ENCODE measurements at regions not wholly inside any gene's neighbourhood (a gene's known extent, or its start where the extent isn't known, plus 50 kb on each side); places are given as distances from the start of the nearest gene placed in this dataset.

GRCh38 chr1:193658081-193658480 lies 471.7 kb upstream of the B3GALT2 start:
- no peak overlapping the region for H3K4me2 ChIP-seq (ENCODE audit: low read length)
- H3K9me2 ChIP-seq (ENCODE audit: insufficient read depth): no peaks in the 10 kb centered on the region
- H3K4me1 ChIP-seq (ENCODE audit: control insufficient read depth in 1 of 2, insufficient read depth in 2 of 2, low read length in 2 of 2): no peaks in the 10 kb centered on the region
- no peaks in the 10 kb centered on the region for H4K20me1 ChIP-seq (ENCODE audit: insufficient read depth)
- no peaks in the 10 kb centered on the region for H3K36me3 ChIP-seq (ENCODE audit: control insufficient read depth in 1 of 2, insufficient read depth in 2 of 2, low read length in 2 of 2)
- no peak for TF ChIP-seq EZH2 (IDR thresholded peaks at IDR 0.05)
- H3K27me3 ChIP-seq (ENCODE audit: insufficient read depth, low read length): no peaks in the 10 kb centered on the region
- no peak overlapping the region for H3K9ac ChIP-seq (ENCODE audit: low read length)
- intact Hi-C loops (cut with micrococcal nuclease): no loop called here
- BruUV-seq (replicated peaks): no TSS peak
- no peak overlapping the region for H3K27ac ChIP-seq (ENCODE audit: low read depth, low read length)
- CTCF ChIA-PET: no interaction called here
- no peaks in the 10 kb centered on the region for H3K79me2 ChIP-seq (ENCODE audit: insufficient read depth, low read length)
- H3K4me3 ChIP-seq (replicated peaks in 1 of 2; ENCODE audit: low read depth in 1 of 2, low read length in 2 of 2): no peak overlapping the region
- no peaks in the 10 kb centered on the region for H3K9me3 ChIP-seq (ENCODE audit: control insufficient read depth in 1 of 2, insufficient read depth in 1 of 2, low read depth in 1 of 2, low read length in 2 of 2)
- RAD21 ChIA-PET (ENCODE audit: low non-redundant PET in 1 of 2, low total read pairs in 2 of 2, uncharacterized antibody in 2 of 2, unreplicated experiment in 2 of 2): no interaction called here
- DNase-seq (ENCODE audit: low read depth, low spot score) (no peak), ATAC-seq (no peak)
- no peak overlapping the region for H2AFZ ChIP-seq (ENCODE audit: low read depth, low read length, poor library complexity, severe bottlenecking)
- POLR2A ChIA-PET: no interaction called here

GRCh38 chr1:193657552-193657951 lies 471.1 kb upstream of the B3GALT2 start:
- Histone ChIP-seq H4K20me1 (ENCODE audit: insufficient read depth) (no peaks in the 10 kb centered on the region), H3K4me3 (replicated peaks in 1 of 2; ENCODE audit: low read depth in 1 of 2, low read length in 2 of 2) (no peak overlapping the region), H3K9ac (ENCODE audit: low read length) (no peak overlapping the region), H3K36me3 (ENCODE audit: control insufficient read depth in 1 of 2, insufficient read depth in 2 of 2, low read length in 2 of 2) (no peaks in the 10 kb centered on the region), H3K9me3 (ENCODE audit: control insufficient read depth in 1 of 2, insufficient read depth in 1 of 2, low read depth in 1 of 2, low read length in 2 of 2) (no peaks in the 10 kb centered on the region), H3K27me3 (ENCODE audit: insufficient read depth, low read length) (no peaks in the 10 kb centered on the region), H3K79me2 (ENCODE audit: insufficient read depth, low read length) (no peaks in the 10 kb centered on the region), H3K4me1 (ENCODE audit: control insufficient read depth in 1 of 2, insufficient read depth in 2 of 2, low read length in 2 of 2) (no peaks in the 10 kb centered on the region), H2AFZ (ENCODE audit: low read depth, low read length, poor library complexity, severe bottlenecking) (no peak overlapping the region), H3K27ac (ENCODE audit: low read depth, low read length) (no peak overlapping the region), H3K9me2 (ENCODE audit: insufficient read depth) (no peaks in the 10 kb centered on the region), H3K4me2 (ENCODE audit: low read length) (no peak overlapping the region)
- ChIA-PET RAD21 (ENCODE audit: low non-redundant PET in 1 of 2, low total read pairs in 2 of 2, uncharacterized antibody in 2 of 2, unreplicated experiment in 2 of 2) (no interaction called here), POLR2A (no interaction called here), CTCF (no interaction called here)
- no peak for ATAC-seq
- TF ChIP-seq ZFX (IDR thresholded peaks at IDR 0.05) (no peak), CBX3 (IDR thresholded peaks at IDR 0.05; ENCODE audit: low read depth) (no peak), EGR1 (IDR thresholded peaks at IDR 0.05; ENCODE audit: low read depth) (no peak), SIN3A (IDR thresholded peaks at IDR 0.05; ENCODE audit: low read depth) (no peak), POLR2A (IDR thresholded peaks at IDR 0.05; ENCODE audit: borderline replicate concordance, extremely low read depth, insufficient read depth, insufficient read length) (no peak), CEBPB (IDR thresholded peaks at IDR 0.05; ENCODE audit: low read depth) (no peak)
- no TSS peak for BruUV-seq (replicated peaks)
- no peak for DNase-seq (ENCODE audit: low read depth, low spot score)
- intact Hi-C loops (cut with micrococcal nuclease): no loop called here

Data from HCT116 (cell line).